ENCODE measurements at regions not wholly inside any gene's neighbourhood (a gene's known extent, or its start where the extent isn't known, plus 50 kb on each side); places are given as distances from the start of the nearest gene placed in this dataset.

DNA sequence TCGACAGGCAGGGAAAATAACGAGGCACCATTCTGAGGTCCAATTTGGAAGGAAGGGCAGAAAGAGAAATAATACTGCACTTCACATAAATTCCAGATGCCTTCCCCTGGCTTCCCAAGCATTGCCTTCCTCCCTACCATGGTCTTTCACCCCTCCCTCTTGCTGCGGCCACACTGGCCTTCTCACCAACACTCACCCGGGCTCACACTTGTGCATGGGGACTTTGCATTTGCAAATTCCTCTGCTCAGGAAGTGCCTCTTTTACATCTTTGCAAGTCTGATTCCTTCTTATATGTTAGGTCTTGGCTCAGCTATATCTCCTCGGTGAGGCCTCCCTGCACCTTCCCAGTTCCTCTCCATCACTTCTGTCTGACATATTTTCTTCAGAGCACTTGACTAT, 199.4 kb downstream of the CHIC2 start:
- no peak overlapping the region for H3K4me3 ChIP-seq (ENCODE audit: low read depth, low read length)
- TF ChIP-seq, protein P1, sequence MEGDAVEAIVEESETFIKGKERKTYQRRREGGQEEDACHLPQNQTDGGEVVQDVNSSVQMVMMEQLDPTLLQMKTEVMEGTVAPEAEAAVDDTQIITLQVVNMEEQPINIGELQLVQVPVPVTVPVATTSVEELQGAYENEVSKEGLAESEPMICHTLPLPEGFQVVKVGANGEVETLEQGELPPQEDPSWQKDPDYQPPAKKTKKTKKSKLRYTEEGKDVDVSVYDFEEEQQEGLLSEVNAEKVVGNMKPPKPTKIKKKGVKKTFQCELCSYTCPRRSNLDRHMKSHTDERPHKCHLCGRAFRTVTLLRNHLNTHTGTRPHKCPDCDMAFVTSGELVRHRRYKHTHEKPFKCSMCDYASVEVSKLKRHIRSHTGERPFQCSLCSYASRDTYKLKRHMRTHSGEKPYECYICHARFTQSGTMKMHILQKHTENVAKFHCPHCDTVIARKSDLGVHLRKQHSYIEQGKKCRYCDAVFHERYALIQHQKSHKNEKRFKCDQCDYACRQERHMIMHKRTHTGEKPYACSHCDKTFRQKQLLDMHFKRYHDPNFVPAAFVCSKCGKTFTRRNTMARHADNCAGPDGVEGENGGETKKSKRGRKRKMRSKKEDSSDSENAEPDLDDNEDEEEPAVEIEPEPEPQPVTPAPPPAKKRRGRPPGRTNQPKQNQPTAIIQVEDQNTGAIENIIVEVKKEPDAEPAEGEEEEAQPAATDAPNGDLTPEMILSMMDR (IDR thresholded peaks at IDR 0.05; ENCODE audit: insufficient read depth, low read length, poor library complexity, severe bottlenecking): no peak
- H3K36me3 ChIP-seq (ENCODE audit: control insufficient read depth, insufficient read depth, low read length): no peaks in the 10 kb centered on the region
- no peak for DNase-seq (ENCODE audit: low read depth)
- no peaks in the 10 kb centered on the region for H3K27me3 ChIP-seq (ENCODE audit: control insufficient read depth, insufficient read depth, low read length)

GRCh38 chr4:53863736-53864365, 200.6 kb downstream of the CHIC2 start:
- no peaks in the 10 kb centered on the region for H3K27me3 ChIP-seq (ENCODE audit: control insufficient read depth, insufficient read depth, low read length)
- TF ChIP-seq, protein P1 (IDR thresholded peaks at IDR 0.05; ENCODE audit: insufficient read depth, low read length, poor library complexity, severe bottlenecking): no peak
- H3K4me3 ChIP-seq (ENCODE audit: low read depth, low read length): no peak overlapping the region
- H3K36me3 ChIP-seq (ENCODE audit: control insufficient read depth, insufficient read depth, low read length): no peaks in the 10 kb centered on the region
- no peak for DNase-seq (ENCODE audit: low read depth)

DNA sequence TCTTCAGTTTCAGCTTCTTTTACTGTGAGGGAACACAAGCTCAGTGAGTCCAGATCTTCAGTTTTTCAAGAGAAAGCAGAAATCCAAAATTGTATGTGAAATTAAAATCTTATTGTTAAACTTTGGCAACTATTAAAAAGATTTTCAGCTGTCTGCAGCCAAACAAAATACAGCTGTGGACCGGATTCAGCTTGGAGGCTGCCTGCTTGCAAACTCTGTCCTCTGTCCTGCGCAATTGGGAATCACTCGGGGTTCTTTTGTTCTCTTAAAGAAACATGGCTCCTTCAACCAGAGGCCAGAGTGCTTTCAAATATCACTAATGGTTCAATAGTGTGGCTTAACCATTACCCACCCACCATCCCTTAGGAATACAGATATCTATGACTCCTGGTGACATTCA, 201.2 kb downstream of the CHIC2 start:
- H3K4me3 ChIP-seq (ENCODE audit: low read depth, low read length): no peak overlapping the region
- no peaks in the 10 kb centered on the region for H3K27me3 ChIP-seq (ENCODE audit: control insufficient read depth, insufficient read depth, low read length)
- no peak for DNase-seq (ENCODE audit: low read depth)
- TF ChIP-seq, protein P1 (IDR thresholded peaks at IDR 0.05; ENCODE audit: insufficient read depth, low read length, poor library complexity, severe bottlenecking): no peak
- no peaks in the 10 kb centered on the region for H3K36me3 ChIP-seq (ENCODE audit: control insufficient read depth, insufficient read depth, low read length)

GRCh38 chr4:53861856-53862610, 202.4 kb downstream of the CHIC2 start:
- Histone ChIP-seq H3K27me3 (ENCODE audit: control insufficient read depth, insufficient read depth, low read length) (no peaks in the 10 kb centered on the region), H3K4me3 (ENCODE audit: low read depth, low read length) (no peak overlapping the region), H3K36me3 (ENCODE audit: control insufficient read depth, insufficient read depth, low read length) (no peaks in the 10 kb centered on the region)
- TF ChIP-seq, protein P1 (IDR thresholded peaks at IDR 0.05; ENCODE audit: insufficient read depth, low read length, poor library complexity, severe bottlenecking): no peak
- no peak for DNase-seq (ENCODE audit: low read depth)

- H3K27me3 ChIP-seq (ENCODE audit: control insufficient read depth, insufficient read depth, low read length): no peaks in the 10 kb centered on the region
- TF ChIP-seq, protein P1 (IDR thresholded peaks at IDR 0.05; ENCODE audit: insufficient read depth, low read length, poor library complexity, severe bottlenecking): no peak
- no peak for DNase-seq (ENCODE audit: low read depth)
Observed at GRCh38 chr4:53859305-53859704, 205.1 kb downstream of the CHIC2 start.

More at GRCh38 chr4:53859305-53859704, 205.1 kb downstream of the CHIC2 start:
- H3K4me3 ChIP-seq (ENCODE audit: low read depth, low read length): no peak overlapping the region
- H3K36me3 ChIP-seq (ENCODE audit: control insufficient read depth, insufficient read depth, low read length): no peaks in the 10 kb centered on the region
